HG02943 (cell line): ENCODE measurements at regions not wholly inside any gene's neighbourhood (a gene's known extent, or its start where the extent isn't known, plus 50 kb on each side); places are given as distances from the start of the nearest gene placed in this dataset.

Experiments used
- ATAC-seq: cut with Tn5 transposase; IDR thresholded peaks from one replicate; pipeline ENCODE4 v1.9.1; 2021; ENCODE audit warnings: mild to moderate bottlenecking, low read depth, moderate library complexity; ENCODE audit not compliant: unreplicated experiment

GRCh38 chr6:44062771-44063560 lies 64.3 kb downstream of the MRPL14 start:
- ATAC-seq, result no peak

GRCh38 chr6:44062105-44062770 lies 65.0 kb downstream of the MRPL14 start:
- no peak for ATAC-seq

GRCh38 chr6:44061375-44062104 lies 65.7 kb downstream of the MRPL14 start:
- no peak for ATAC-seq

GRCh38 chr6:44060612-44061374 lies 66.5 kb downstream of the MRPL14 start:
- ATAC-seq, result no peak

GRCh38 chr6:44059359-44060346 lies 67.6 kb downstream of the MRPL14 start:
- no peak for ATAC-seq

- ATAC-seq, result peak; percentile 51
Measured at GRCh38 chr6:44058617-44059358, 68.5 kb downstream of the MRPL14 start.

GRCh38 chr6:44057931-44058616 lies 69.2 kb downstream of the MRPL14 start:
- ATAC-seq, result no peak

GRCh38 chr6:44057238-44057930 lies 69.9 kb downstream of the MRPL14 start:
- no peak for ATAC-seq

GRCh38 chr6:44056392-44057237 lies 70.6 kb downstream of the MRPL14 start:
- no peak for ATAC-seq

GRCh38 chr6:44054721-44055559 lies 72.3 kb downstream of the MRPL14 start:
- ATAC-seq, result no peak

- no peak for ATAC-seq
Measured at GRCh38 chr6:44053760-44054556, 73.3 kb downstream of the MRPL14 start.

- ATAC-seq, result no peak
Measured at GRCh38 chr6:44053106-44053756, 74.0 kb downstream of the MRPL14 start.

- no peak for ATAC-seq
Measured at GRCh38 chr6:44052419-44053023, 74.7 kb downstream of the MRPL14 start.

- no peak for ATAC-seq
Measured at GRCh38 chr6:44051515-44051914, 75.7 kb downstream of the MRPL14 start.
